Prostate gland (tissue), 2 donors: ENCODE measurements at regions not wholly inside any gene's neighbourhood (a gene's known extent, or its start where the extent isn't known, plus 50 kb on each side); places are given as distances from the start of the nearest gene placed in this dataset.
"Not testable (repeated sequence)": the region's sequence is repeated elsewhere in the genome, so short reads cannot be mapped to it uniquely, and the experiment has no call there.

Experiments used
- POLR2A ChIP-seq: fragments of 450-650 bp; IDR thresholded peaks from one replicate; pipeline ENCODE4 v1.6.1; 2016; ENCODE audit warnings: antibody characterized with exemption, mild to moderate bottlenecking
- TF ChIP-seq, protein P1 (sequence below), 4 experiments: fragments of 200-600 bp in 2 of 4; fragments of 450-650 bp in 2 of 4; sonication (generic) in 2 of 4; IDR thresholded peaks; 1 replicate in 3 of 4; 2 replicates in 1 of 4; pipeline ENCODE4 v1.5.1; 2016 to 2019; ENCODE audit warnings: antibody characterized with exemption in 4 of 4, mild to moderate bottlenecking in 2 of 4, moderate library complexity in 2 of 4

- TF ChIP-seq, protein P1, sequence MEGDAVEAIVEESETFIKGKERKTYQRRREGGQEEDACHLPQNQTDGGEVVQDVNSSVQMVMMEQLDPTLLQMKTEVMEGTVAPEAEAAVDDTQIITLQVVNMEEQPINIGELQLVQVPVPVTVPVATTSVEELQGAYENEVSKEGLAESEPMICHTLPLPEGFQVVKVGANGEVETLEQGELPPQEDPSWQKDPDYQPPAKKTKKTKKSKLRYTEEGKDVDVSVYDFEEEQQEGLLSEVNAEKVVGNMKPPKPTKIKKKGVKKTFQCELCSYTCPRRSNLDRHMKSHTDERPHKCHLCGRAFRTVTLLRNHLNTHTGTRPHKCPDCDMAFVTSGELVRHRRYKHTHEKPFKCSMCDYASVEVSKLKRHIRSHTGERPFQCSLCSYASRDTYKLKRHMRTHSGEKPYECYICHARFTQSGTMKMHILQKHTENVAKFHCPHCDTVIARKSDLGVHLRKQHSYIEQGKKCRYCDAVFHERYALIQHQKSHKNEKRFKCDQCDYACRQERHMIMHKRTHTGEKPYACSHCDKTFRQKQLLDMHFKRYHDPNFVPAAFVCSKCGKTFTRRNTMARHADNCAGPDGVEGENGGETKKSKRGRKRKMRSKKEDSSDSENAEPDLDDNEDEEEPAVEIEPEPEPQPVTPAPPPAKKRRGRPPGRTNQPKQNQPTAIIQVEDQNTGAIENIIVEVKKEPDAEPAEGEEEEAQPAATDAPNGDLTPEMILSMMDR (IDR thresholded peaks at IDR 0.05): not testable (repeated sequence)
- not testable (repeated sequence) for TF ChIP-seq POLR2A
Observed at GRCh38 chr4:104582056-104582455, 87.4 kb upstream of the CXXC4 start.
